H1 (cell line): ENCODE measurements at regions not wholly inside any gene's neighbourhood (a gene's known extent, or its start where the extent isn't known, plus 50 kb on each side); places are given as distances from the start of the nearest gene placed in this dataset.

Experiments used
- CTCF ChIA-PET: fragments of 300-600 bp; sonication (Branson Sonifier 250); formaldehyde crosslinking; loops from one replicate; lab custom pipeline; 2021; ENCODE audit not compliant: partially characterized antibody; lab: Charles Lee
- POLR2A ChIA-PET: fragments of 300-600 bp; sonication (Branson Sonifier 250); formaldehyde crosslinking; loops from one replicate; lab custom pipeline; 2021; ENCODE audit warnings: inconsistent platforms; ENCODE audit not compliant: partially characterized antibody; lab: Charles Lee
- DNase-seq, 2 experiments: peaks; one replicate each; pipeline versions ENCODE4 v3.0.0 to v3.0.0-alpha.2; 2010 to 2022; ENCODE audit warnings: low spot score in 2 of 2, low read depth in 1 of 2, mixed read lengths in 1 of 2
- FAIRE-seq: peaks from 2 replicates; lab custom pipeline; 2011; peaks lifted over from hg19 to GRCh38; lab: Jason Lieb, UNC
- H2AFZ ChIP-seq: 2 replicates; pipeline ENCODE4 v1.8.1; 2012; ENCODE audit warnings: low read length, inconsistent platforms
- H2AK5ac ChIP-seq: 2 replicates; pipeline ENCODE4 v1.6.1; 2013; ENCODE audit warnings: low read depth, low read length
- H2BK120ac ChIP-seq: replicated peaks from 2 replicates; pipeline ENCODE3; 2013; ENCODE audit warnings: low read depth, low read length, inconsistent platforms
- H2BK12ac ChIP-seq: 2 replicates; pipeline ENCODE4 v1.6.1; 2013; ENCODE audit warnings: low read depth, low read length
- H2BK15ac ChIP-seq: 2 replicates; pipeline ENCODE4 v1.6.1; 2013; ENCODE audit warnings: low read length
- H2BK20ac ChIP-seq: 2 replicates; pipeline ENCODE4 v1.6.1; 2013; ENCODE audit warnings: low read length
- H2BK5ac ChIP-seq: 2 replicates; pipeline ENCODE4 v1.6.1; 2013; ENCODE audit warnings: low read depth, low read length
- H3K14ac ChIP-seq: 2 replicates; pipeline ENCODE4 v1.6.1; 2013; ENCODE audit warnings: inconsistent platforms; ENCODE audit not compliant: insufficient read length
- H3K18ac ChIP-seq: 2 replicates; pipeline ENCODE4 v1.6.1; 2013; ENCODE audit warnings: low read length; ENCODE audit errors: extremely low read depth
- H3K23ac ChIP-seq: 2 replicates; pipeline ENCODE4 v1.6.1; 2013; ENCODE audit warnings: inconsistent platforms; ENCODE audit not compliant: insufficient read length
- H3K23me2 ChIP-seq: 2 replicates; pipeline ENCODE4 v1.6.1; 2013; ENCODE audit warnings: low read depth, low read length
- H3K27ac ChIP-seq: 2 replicates; pipeline ENCODE4 v1.6.1; 2011; ENCODE audit warnings: low read depth, low read length, inconsistent platforms
- H3K27me3 ChIP-seq, 4 experiments: replicated peaks in 1 of 4; 1 replicate in 1 of 4; 2 replicates in 3 of 4; pipeline versions ENCODE4 v1.6.1 to v1.8.1; 2011 to 2013; ENCODE audit warnings: low read length in 3 of 4, mild to moderate bottlenecking in 3 of 4, inconsistent platforms in 2 of 4, mixed read lengths in 2 of 4, moderate library complexity in 1 of 4; ENCODE audit not compliant: control insufficient read depth in 3 of 4, insufficient read depth in 3 of 4; ENCODE audit errors: extremely low read depth in 1 of 4
- H3K36me3 ChIP-seq, 4 experiments: 2 replicates each; pipeline versions ENCODE4 v1.6.1 to v1.8.1; 2011 to 2013; ENCODE audit warnings: mild to moderate bottlenecking in 4 of 4, low read length in 3 of 4, moderate library complexity in 2 of 4, control low read depth in 1 of 4, inconsistent platforms in 1 of 4; ENCODE audit not compliant: insufficient read depth in 4 of 4, control insufficient read depth in 2 of 4
- H3K4ac ChIP-seq: replicated peaks from 2 replicates; pipeline ENCODE3; 2013; ENCODE audit warnings: low read length, low read depth, mixed read lengths, inconsistent platforms; ENCODE audit not compliant: insufficient read length
- H3K4me1 ChIP-seq, 4 experiments: replicated peaks in 1 of 4; 1 replicate in 1 of 4; 2 replicates in 3 of 4; pipeline versions ENCODE4 v1.6.1 to v1.8.1; 2011 to 2013; ENCODE audit warnings: low read length in 3 of 4, inconsistent platforms in 2 of 4, mixed read lengths in 1 of 4; ENCODE audit not compliant: insufficient read depth in 4 of 4, control insufficient read depth in 3 of 4
- H3K4me2 ChIP-seq, 2 experiments: 2 replicates each; pipeline versions ENCODE4 v1.6.1 to v1.8.1; 2011 to 2013; ENCODE audit warnings: low read depth in 2 of 2, low read length in 2 of 2, control low read depth in 1 of 2, inconsistent platforms in 1 of 2, mild to moderate bottlenecking in 1 of 2; ENCODE audit not compliant: insufficient read depth in 1 of 2
- H3K4me3 ChIP-seq, 4 experiments: fragments of 200-600, 300-600 bp in 1 of 4; sonication (generic), shearing (Covaris generic), sonication (Bioruptor Twin) in 1 of 4; 2 replicates each; pipeline versions ENCODE4 v1.5.1 to v1.8.1; 2011 to 2016; ENCODE audit warnings: low read length in 4 of 4, low read depth in 3 of 4, control low read depth in 2 of 4, inconsistent platforms in 2 of 4, mild to moderate bottlenecking in 2 of 4, mixed read lengths in 1 of 4, moderate library complexity in 1 of 4; ENCODE audit not compliant: insufficient read depth in 2 of 4; ENCODE audit errors: extremely low read depth in 1 of 4
- H3K56ac ChIP-seq: replicated peaks from 2 replicates; pipeline ENCODE3; 2013; ENCODE audit warnings: low read depth, mild to moderate bottlenecking, mixed read lengths, low read length, inconsistent platforms; ENCODE audit not compliant: insufficient read length
- H3K79me1 ChIP-seq: 2 replicates; pipeline ENCODE4 v1.6.1; 2013; ENCODE audit warnings: low read depth, low read length, control low read depth
- H3K79me2 ChIP-seq, 2 experiments: 2 replicates each; pipeline versions ENCODE4 v1.6.1 to v1.8.1; 2012 to 2013; ENCODE audit warnings: low read length in 2 of 2, mild to moderate bottlenecking in 2 of 2, inconsistent platforms in 1 of 2; ENCODE audit not compliant: insufficient read depth in 2 of 2, control insufficient read depth in 1 of 2
- H3K9ac ChIP-seq, 4 experiments: replicated peaks in 1 of 4; 1 replicate in 1 of 4; 2 replicates in 3 of 4; pipeline versions ENCODE4 v1.6.1 to v1.8.1; 2011 to 2013; ENCODE audit warnings: low read depth in 3 of 4, low read length in 3 of 4, control low read depth in 2 of 4, mild to moderate bottlenecking in 2 of 4, moderate library complexity in 2 of 4, inconsistent platforms in 1 of 4; ENCODE audit errors: extremely low read depth in 1 of 4
- H3K9me3 ChIP-seq, 2 experiments: 2 replicates each; pipeline versions ENCODE4 v1.6.1 to v1.8.1; 2012 to 2013; ENCODE audit warnings: mild to moderate bottlenecking in 2 of 2, moderate library complexity in 2 of 2, control low read depth in 1 of 2, inconsistent platforms in 1 of 2, low read depth in 1 of 2, low read length in 1 of 2, mixed read lengths in 1 of 2; ENCODE audit not compliant: insufficient read depth in 2 of 2
- H4K20me1 ChIP-seq, 2 experiments: replicated peaks in 1 of 2; 2 replicates each; pipeline versions ENCODE3 to v1.8.1; 2011 to 2013; ENCODE audit warnings: inconsistent platforms in 2 of 2, low read length in 2 of 2, mild to moderate bottlenecking in 1 of 2; ENCODE audit not compliant: insufficient read depth in 2 of 2, control insufficient read depth in 1 of 2
- H4K5ac ChIP-seq: 2 replicates; pipeline ENCODE4 v1.6.1; 2013; ENCODE audit warnings: low read length, low read depth, mixed read lengths, inconsistent platforms; ENCODE audit not compliant: insufficient read length
- H4K8ac ChIP-seq: 2 replicates; pipeline ENCODE4 v1.8.0; 2013; ENCODE audit warnings: mild to moderate bottlenecking, moderate library complexity, low read length, inconsistent platforms; ENCODE audit not compliant: insufficient read depth; ENCODE audit errors: extremely low read depth
- H4K91ac ChIP-seq: replicated peaks from 2 replicates; pipeline ENCODE3; 2013; ENCODE audit warnings: low read length, mixed read lengths, inconsistent platforms; ENCODE audit not compliant: insufficient read length
- BCL11A ChIP-seq, 2 experiments: IDR thresholded peaks; one replicate each; pipeline ENCODE4 v1.6.1; 2011; ENCODE audit warnings: low read depth in 2 of 2, low read length in 2 of 2, mild to moderate bottlenecking in 2 of 2
- CTCF ChIP-seq, 3 experiments: IDR thresholded peaks; 1 replicate in 2 of 3; 2 replicates in 1 of 3; pipeline versions ENCODE4 v1.5.1 to v1.6.1; 2011; ENCODE audit warnings: low read length in 3 of 3, mild to moderate bottlenecking in 3 of 3, inconsistent platforms in 2 of 3, low read depth in 1 of 3, moderate library complexity in 1 of 3; ENCODE audit not compliant: insufficient read depth in 1 of 3; ENCODE audit errors: control extremely low read depth in 1 of 3
- RAD21 ChIP-seq, 2 experiments: IDR thresholded peaks in 1 of 2; conservative IDR thresholded peaks in 1 of 2; 2 replicates each; pipeline ENCODE4 v1.6.1; 2011; ENCODE audit warnings: low read depth in 2 of 2, low read length in 2 of 2, improper control_type of control experiment in 1 of 2, inconsistent platforms in 1 of 2, mild to moderate bottlenecking in 1 of 2, moderate library complexity in 1 of 2
- TAF1 ChIP-seq: IDR thresholded peaks from 2 replicates; pipeline ENCODE4 v1.6.1; 2011; ENCODE audit warnings: mild to moderate bottlenecking, low read depth, low read length
- WGBS, 2 experiments: shearing (Covaris generic) in 1 of 2; methylation state at CpG; one replicate each; pipeline versions ENCODE4 v1.1.6 to v1.1.7; 2013 to 2015; ENCODE audit warnings: low lambda C conversion rate in 2 of 2, mixed read lengths in 2 of 2, inconsistent platforms in 1 of 2, low coverage in 1 of 2, missing lambda C conversion rate in 1 of 2; ENCODE audit not compliant: insufficient replicate concordance in 2 of 2, insufficient coverage in 1 of 2, insufficient read length in 1 of 2; ENCODE audit errors: extremely low coverage in 1 of 2, missing lambda C conversion rate in 1 of 2; 5-methylcytosine and 5-hydroxymethylcytosine counted together

- H3K4me1 ChIP-seq = no peaks in the 10 kb centered on the region
- no peak overlapping the region for H2AK5ac ChIP-seq
- FAIRE-seq = no peak
- no peaks in the 10 kb centered on the region for H3K79me1 ChIP-seq
- H3K56ac ChIP-seq = no peak overlapping the region
- H4K91ac ChIP-seq = no peak overlapping the region
- no peak overlapping the region for H3K14ac ChIP-seq
- H3K4me3 ChIP-seq = no peak overlapping the region
- no peaks in the 10 kb centered on the region for H3K36me3 ChIP-seq
- H2AFZ ChIP-seq = no peak overlapping the region
- DNase-seq = no peak
- H3K9ac ChIP-seq = no peak overlapping the region
- no peaks in the 10 kb centered on the region for H3K9me3 ChIP-seq
- no peak overlapping the region for H4K5ac ChIP-seq
- 87% methylated on average over 8 of the region's 8 CpGs; no CpG with 5 or more reads in 1 of the 2 experiments for WGBS, 2 experiments
- no peaks in the 10 kb centered on the region for H4K20me1 ChIP-seq
- H2BK5ac ChIP-seq = no peak overlapping the region
- no peak overlapping the region for H3K23ac ChIP-seq
- no peaks in the 10 kb centered on the region for H3K23me2 ChIP-seq
- H2BK20ac ChIP-seq = no peak overlapping the region
- no peak overlapping the region for H2BK15ac ChIP-seq
- ChIA-PET CTCF (interaction anchor here (1.0 to 1.6 kb wide), 2 partner anchors 8 to 17 kb away, joined by 3 to 5 read pairs; no protein-coding TSS in a partner anchor), POLR2A (no interaction called here)
- H3K27ac ChIP-seq = no peak overlapping the region
- H4K8ac ChIP-seq = no peak overlapping the region
- H2BK12ac ChIP-seq = no peak overlapping the region
- H3K4ac ChIP-seq = no peak overlapping the region
- no peak overlapping the region for H3K4me2 ChIP-seq
- no peak overlapping the region for H3K18ac ChIP-seq
- H3K27me3 ChIP-seq = no peaks in the 10 kb centered on the region
- no peak overlapping the region for H2BK120ac ChIP-seq
- TF ChIP-seq RAD21 (IDR thresholded peaks at IDR 0.05 in 1 of 2, conservative IDR thresholded peaks at IDR 0.05 in 1 of 2; ENCODE audit: low read depth in 2 of 2, low read length in 2 of 2) = peak; percentile 13 to 14; a peak in 1 of 4 replicates
- TF ChIP-seq BCL11A (IDR thresholded peaks at IDR 0.05; ENCODE audit: low read depth in 2 of 2, low read length in 2 of 2) = no peak
- TF ChIP-seq TAF1 = no peak
- peak in 2 of 3 experiments; percentile 5 to 13; a peak in 2 of 4 replicates for TF ChIP-seq CTCF (IDR thresholded peaks at IDR 0.05; ENCODE audit: control extremely low read depth in 1 of 3, insufficient read depth in 1 of 3, low read depth in 1 of 3, low read length in 3 of 3)
- H3K79me2 ChIP-seq = no peaks in the 10 kb centered on the region
These were observed 660.5 kb upstream of the HS6ST1 start for GRCh38 chr2:128979182-128979581.
